HL-60 (cell line): ENCODE measurements at regions not wholly inside any gene's neighbourhood (a gene's known extent, or its start where the extent isn't known, plus 50 kb on each side); places are given as distances from the start of the nearest gene placed in this dataset. TPM values are rescaled to one million over a fixed set of nuclear protein-coding genes. Genes with fewer than 3 reads are reported as not detected.

Experiments
- DNase-seq, 2 experiments: peaks; one replicate each; pipeline ENCODE4 v3.0.0-alpha.2; 2010 to 2020; ENCODE audit warnings: low read depth in 1 of 2, low spot score in 1 of 2
- H3K27ac ChIP-seq: fragments of 250-450 bp; sonication (Bioruptor Pico); replicated peaks from 2 replicates; pipeline ENCODE4 v1.5.1; 2020; ENCODE audit warnings: mild to moderate bottlenecking, moderate library complexity
- H3K27me3 ChIP-seq: fragments of 250-450 bp; sonication (Bioruptor Pico); 2 replicates; pipeline ENCODE4 v1.5.1; 2021; ENCODE audit warnings: mild to moderate bottlenecking, moderate library complexity; ENCODE audit not compliant: insufficient read depth, poor library complexity, severe bottlenecking
- H3K4me3 ChIP-seq: replicated peaks from 2 replicates; pipeline ENCODE4 v1.5.1; 2011; ENCODE audit warnings: mild to moderate bottlenecking, control low read depth, low read length; ENCODE audit not compliant: insufficient read depth
- GABPA ChIP-seq: IDR thresholded peaks from 2 replicates; pipeline ENCODE4 v1.6.1; 2012; ENCODE audit warnings: low read depth
- POLR2AphosphoS5 ChIP-seq: IDR thresholded peaks from 2 replicates; pipeline ENCODE4 v1.6.1; 2012; ENCODE audit warnings: low read depth
- SPI1 ChIP-seq: IDR thresholded peaks from 2 replicates; pipeline ENCODE4 v1.6.1; 2012; ENCODE audit warnings: low read depth, mild to moderate bottlenecking, borderline replicate concordance
- microRNA-seq: library from miRNA; unstranded; fragments of <30 nt; microRNA quantifications from one replicate; pipeline ENCODE4, GENCODE V29; 2018
- TF ChIP-seq, protein P1 (sequence below): IDR thresholded peaks from one replicate; pipeline ENCODE4 v1.5.1; 2011; ENCODE audit warnings: low read length, control low read depth, inconsistent platforms; ENCODE audit not compliant: insufficient read depth
- TF ChIP-seq, protein P2 (sequence below): IDR thresholded peaks from 2 replicates; pipeline ENCODE4 v1.6.1; 2012; ENCODE audit warnings: low read depth; ENCODE audit not compliant: insufficient replicate concordance

- Histone ChIP-seq H3K4me3 (no peak overlapping the region), H3K27me3 (no peaks in the 10 kb centered on the region), H3K27ac (no peak overlapping the region)
- TF ChIP-seq POLR2AphosphoS5 (no peak), SPI1 (no peak), GABPA (no peak)
- TF ChIP-seq, protein P1, sequence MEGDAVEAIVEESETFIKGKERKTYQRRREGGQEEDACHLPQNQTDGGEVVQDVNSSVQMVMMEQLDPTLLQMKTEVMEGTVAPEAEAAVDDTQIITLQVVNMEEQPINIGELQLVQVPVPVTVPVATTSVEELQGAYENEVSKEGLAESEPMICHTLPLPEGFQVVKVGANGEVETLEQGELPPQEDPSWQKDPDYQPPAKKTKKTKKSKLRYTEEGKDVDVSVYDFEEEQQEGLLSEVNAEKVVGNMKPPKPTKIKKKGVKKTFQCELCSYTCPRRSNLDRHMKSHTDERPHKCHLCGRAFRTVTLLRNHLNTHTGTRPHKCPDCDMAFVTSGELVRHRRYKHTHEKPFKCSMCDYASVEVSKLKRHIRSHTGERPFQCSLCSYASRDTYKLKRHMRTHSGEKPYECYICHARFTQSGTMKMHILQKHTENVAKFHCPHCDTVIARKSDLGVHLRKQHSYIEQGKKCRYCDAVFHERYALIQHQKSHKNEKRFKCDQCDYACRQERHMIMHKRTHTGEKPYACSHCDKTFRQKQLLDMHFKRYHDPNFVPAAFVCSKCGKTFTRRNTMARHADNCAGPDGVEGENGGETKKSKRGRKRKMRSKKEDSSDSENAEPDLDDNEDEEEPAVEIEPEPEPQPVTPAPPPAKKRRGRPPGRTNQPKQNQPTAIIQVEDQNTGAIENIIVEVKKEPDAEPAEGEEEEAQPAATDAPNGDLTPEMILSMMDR, result no peak
- TF ChIP-seq, protein P2, sequence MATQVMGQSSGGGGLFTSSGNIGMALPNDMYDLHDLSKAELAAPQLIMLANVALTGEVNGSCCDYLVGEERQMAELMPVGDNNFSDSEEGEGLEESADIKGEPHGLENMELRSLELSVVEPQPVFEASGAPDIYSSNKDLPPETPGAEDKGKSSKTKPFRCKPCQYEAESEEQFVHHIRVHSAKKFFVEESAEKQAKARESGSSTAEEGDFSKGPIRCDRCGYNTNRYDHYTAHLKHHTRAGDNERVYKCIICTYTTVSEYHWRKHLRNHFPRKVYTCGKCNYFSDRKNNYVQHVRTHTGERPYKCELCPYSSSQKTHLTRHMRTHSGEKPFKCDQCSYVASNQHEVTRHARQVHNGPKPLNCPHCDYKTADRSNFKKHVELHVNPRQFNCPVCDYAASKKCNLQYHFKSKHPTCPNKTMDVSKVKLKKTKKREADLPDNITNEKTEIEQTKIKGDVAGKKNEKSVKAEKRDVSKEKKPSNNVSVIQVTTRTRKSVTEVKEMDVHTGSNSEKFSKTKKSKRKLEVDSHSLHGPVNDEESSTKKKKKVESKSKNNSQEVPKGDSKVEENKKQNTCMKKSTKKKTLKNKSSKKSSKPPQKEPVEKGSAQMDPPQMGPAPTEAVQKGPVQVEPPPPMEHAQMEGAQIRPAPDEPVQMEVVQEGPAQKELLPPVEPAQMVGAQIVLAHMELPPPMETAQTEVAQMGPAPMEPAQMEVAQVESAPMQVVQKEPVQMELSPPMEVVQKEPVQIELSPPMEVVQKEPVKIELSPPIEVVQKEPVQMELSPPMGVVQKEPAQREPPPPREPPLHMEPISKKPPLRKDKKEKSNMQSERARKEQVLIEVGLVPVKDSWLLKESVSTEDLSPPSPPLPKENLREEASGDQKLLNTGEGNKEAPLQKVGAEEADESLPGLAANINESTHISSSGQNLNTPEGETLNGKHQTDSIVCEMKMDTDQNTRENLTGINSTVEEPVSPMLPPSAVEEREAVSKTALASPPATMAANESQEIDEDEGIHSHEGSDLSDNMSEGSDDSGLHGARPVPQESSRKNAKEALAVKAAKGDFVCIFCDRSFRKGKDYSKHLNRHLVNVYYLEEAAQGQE, result no peak
- DNase-seq, result no peak
Measured at GRCh38 chr3:96760956-96761355, 53.4 kb upstream of the EPHA6 start.

Small RNA genes in the stretch of these regions (microRNA-seq; reads per million reads assigned to microRNA genes)
- not detected for gene MIR8060
